HG03575 (cell line): ENCODE measurements at regions not wholly inside any gene's neighbourhood (a gene's known extent, or its start where the extent isn't known, plus 50 kb on each side); places are given as distances from the start of the nearest gene placed in this dataset.

Source experiments
- ATAC-seq: cut with Tn5 transposase; IDR thresholded peaks from one replicate; pipeline ENCODE4 v1.9.1; 2021; ENCODE audit not compliant: unreplicated experiment, insufficient number of reproducible peaks, low FRiP score; ENCODE audit errors: extremely low read depth

GRCh38 chr5:158351485-158352125 lies 492.7 kb upstream of the CLINT1 start:
- no peak for ATAC-seq

GRCh38 chr5:158349987-158350386 lies 491.0 kb upstream of the CLINT1 start:
- no peak for ATAC-seq

GRCh38 chr5:158344376-158344775 lies 485.4 kb upstream of the CLINT1 start:
- no peak for ATAC-seq

GRCh38 chr5:158340608-158341007 lies 481.7 kb upstream of the CLINT1 start:
- ATAC-seq = no peak

GRCh38 chr5:158326256-158326655 lies 467.3 kb upstream of the CLINT1 start:
- no peak for ATAC-seq

- ATAC-seq = no peak
Observed at GRCh38 chr5:158324236-158324635, 465.3 kb upstream of the CLINT1 start.

GRCh38 chr5:158322620-158323019 lies 463.7 kb upstream of the CLINT1 start:
- no peak for ATAC-seq

GRCh38 chr5:158320934-158321333 lies 462.0 kb upstream of the CLINT1 start:
- no peak for ATAC-seq

GRCh38 chr5:158320178-158320674 lies 461.3 kb upstream of the CLINT1 start:
- no peak for ATAC-seq

- ATAC-seq = no peak
Observed at GRCh38 chr5:158317507-158317906, 458.6 kb upstream of the CLINT1 start.

GRCh38 chr5:158313733-158314464 lies 455.0 kb upstream of the CLINT1 start:
- ATAC-seq = no peak

- no peak for ATAC-seq
Observed at GRCh38 chr5:158313027-158313732, 454.2 kb upstream of the CLINT1 start.

GRCh38 chr5:158309088-158309807 lies 450.3 kb upstream of the CLINT1 start:
- no peak for ATAC-seq

- no peak for ATAC-seq
Observed at GRCh38 chr5:158308429-158309025, 449.6 kb upstream of the CLINT1 start.

GRCh38 chr5:158305861-158306260 lies 446.9 kb upstream of the CLINT1 start:
- ATAC-seq = no peak

GRCh38 chr5:158304607-158305006 lies 445.7 kb upstream of the CLINT1 start:
- ATAC-seq = no peak

- no peak for ATAC-seq
Observed at GRCh38 chr5:158303883-158304282, 444.9 kb upstream of the CLINT1 start.

- no peak for ATAC-seq
Observed at GRCh38 chr5:158303275-158303674, 444.3 kb upstream of the CLINT1 start.

- no peak for ATAC-seq
Observed at GRCh38 chr5:158302029-158302428, 443.1 kb upstream of the CLINT1 start.
